Amniotic epithelial cell (primary cell): ENCODE measurements at regions not wholly inside any gene's neighbourhood (a gene's known extent, or its start where the extent isn't known, plus 50 kb on each side); places are given as distances from the start of the nearest gene placed in this dataset.

Source experiments
- DNase-seq: peaks from one replicate; pipeline ENCODE4 v3.0.0-alpha.2; 2010; ENCODE audit warnings: low read depth

- DNase-seq, result no peak
Measured at GRCh38 chr3:34247401-34247800, 449.0 kb downstream of the PDCD6IP start.

- no peak for DNase-seq
Measured at GRCh38 chr3:34248352-34248751, 449.9 kb downstream of the PDCD6IP start.

- no peak for DNase-seq
Measured at GRCh38 chr3:34254285-34254684, 455.9 kb downstream of the PDCD6IP start.

GRCh38 chr3:34256021-34256420 is 457.6 kb downstream of the PDCD6IP start:
- DNase-seq, result no peak

DNA sequence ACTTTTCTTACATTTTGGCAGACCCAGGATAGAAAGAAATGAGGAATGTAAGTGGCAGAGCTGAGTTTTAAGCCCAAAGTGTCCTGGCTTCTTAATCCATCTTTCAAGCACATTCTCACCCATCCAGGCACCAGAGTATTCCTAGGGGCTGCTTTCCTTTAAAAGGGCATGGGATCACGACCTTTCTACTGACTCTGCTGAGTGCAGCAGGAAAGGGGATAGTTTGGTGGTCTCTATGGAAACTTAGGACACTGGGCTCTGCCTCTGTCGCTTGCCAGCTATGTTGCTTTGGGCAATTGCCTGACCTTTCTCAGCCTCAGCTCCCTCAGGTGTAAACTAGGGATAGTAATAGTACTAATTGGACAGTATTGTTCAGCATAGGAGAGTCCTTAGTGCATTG is 458.4 kb downstream of the PDCD6IP start:
- DNase-seq, result no peak

GRCh38 chr3:34258271-34258998 is 460.0 kb downstream of the PDCD6IP start:
- DNase-seq, result no peak

GRCh38 chr3:34260271-34261000 is 462.0 kb downstream of the PDCD6IP start:
- DNase-seq, result no peak

GRCh38 chr3:34261001-34261385 is 462.6 kb downstream of the PDCD6IP start:
- no peak for DNase-seq

- no peak for DNase-seq
Measured at GRCh38 chr3:34263101-34263621, 464.7 kb downstream of the PDCD6IP start.

DNA sequence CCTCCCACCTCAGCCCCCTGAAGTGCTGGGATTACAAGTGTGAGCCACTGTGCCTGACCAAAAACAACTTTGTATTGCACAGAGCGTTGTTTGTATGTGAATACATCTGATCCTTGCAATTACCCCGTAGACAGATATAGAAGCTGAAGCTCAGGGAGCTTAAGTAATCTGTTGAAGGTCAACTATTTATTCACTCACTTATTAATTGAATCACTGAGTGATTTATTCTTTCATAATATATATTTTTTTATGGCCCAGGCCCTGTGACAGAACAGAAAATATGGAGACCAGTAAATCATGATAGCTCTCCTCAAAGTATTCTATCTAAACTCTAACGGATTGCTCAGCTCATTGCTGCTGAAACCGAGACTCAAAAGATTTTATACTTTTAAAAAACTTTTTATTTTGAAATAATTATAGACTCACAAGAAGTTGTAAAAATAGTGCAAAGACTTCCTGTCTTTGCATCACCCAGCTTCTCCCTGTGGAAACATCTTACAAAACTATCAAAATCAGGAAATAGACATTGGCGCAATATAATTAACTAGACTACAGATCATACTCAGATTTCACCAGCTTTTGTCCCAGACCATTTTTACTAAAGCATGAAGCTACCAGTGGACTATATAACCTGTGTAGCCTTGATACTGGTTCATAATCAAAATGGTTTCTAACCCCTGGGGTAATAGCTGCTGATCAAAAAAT is 466.1 kb downstream of the PDCD6IP start:
- no peak for DNase-seq

DNA sequence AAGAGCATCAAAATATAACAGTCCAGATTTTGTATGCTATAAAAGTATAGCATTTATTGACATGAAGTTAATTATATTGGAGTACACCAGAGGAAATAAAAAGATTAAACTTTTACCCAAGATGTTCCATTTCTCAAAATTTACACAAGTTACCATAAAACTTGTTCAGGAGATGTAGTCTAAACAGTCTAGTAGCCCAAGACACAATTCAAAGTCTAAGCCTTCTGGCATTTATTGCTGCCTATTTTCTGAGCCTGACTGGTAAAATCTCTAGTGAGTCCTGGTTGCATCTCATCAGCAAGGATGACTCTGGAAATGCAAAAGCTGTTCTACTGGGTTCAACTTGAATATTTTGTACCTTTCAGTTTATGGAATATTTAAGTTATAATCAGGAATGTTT is 468.7 kb downstream of the PDCD6IP start:
- DNase-seq, result no peak

DNA sequence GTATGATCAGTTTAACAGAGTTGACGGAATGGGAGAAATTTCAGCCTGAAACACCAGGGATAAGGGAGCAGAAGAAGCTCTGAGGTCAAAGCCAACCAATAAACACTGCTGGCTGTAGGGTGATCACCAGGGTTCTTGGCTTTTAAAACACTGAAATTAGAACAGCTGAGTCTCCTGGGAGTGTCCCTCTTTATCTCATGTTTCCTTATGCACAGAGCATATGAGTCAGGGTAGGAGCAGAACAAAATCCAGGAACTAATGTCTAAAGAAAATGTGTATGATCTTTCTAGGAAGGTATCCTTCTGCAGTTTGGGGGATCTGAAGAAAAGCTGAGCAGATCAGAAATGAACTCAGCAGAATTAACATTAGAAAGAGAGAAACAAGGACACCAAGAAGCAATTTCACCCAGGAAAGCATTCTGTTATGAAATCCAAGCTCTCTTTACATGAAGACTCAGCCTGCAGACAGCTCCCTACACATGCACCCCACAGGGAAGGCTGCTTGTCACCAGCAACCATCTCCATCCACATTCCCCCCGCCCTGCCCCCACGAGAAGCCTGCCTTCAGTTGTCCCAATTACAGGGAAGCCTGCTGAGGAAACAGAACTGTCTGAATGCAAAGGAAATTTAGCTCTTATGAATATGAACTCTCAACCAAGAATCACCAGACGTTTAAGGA is 469.7 kb downstream of the PDCD6IP start:
- no peak for DNase-seq

DNA sequence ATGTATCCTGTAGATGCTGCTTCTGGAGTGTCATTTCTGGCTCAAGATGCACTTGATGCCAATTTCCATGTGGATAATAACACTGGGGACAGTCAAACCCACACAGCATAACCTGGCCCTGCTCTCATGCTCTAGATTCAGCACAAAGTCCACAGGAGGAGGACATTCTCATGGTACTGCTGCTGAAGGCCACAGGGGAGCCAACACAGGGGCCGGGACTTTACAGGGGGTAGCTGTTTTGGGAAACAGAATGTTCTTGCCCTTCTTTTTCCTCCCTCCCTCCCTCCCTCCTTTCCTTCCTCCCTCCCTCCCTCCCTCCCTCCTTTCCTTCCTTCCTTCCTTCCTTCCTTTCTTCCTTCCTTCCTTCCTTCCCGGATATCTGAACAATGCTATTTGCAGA is 477.4 kb downstream of the PDCD6IP start:
- DNase-seq, result no peak

GRCh38 chr3:34276342-34276741 is 477.9 kb downstream of the PDCD6IP start:
- no peak for DNase-seq

GRCh38 chr3:34277110-34277509 is 478.7 kb downstream of the PDCD6IP start:
- no peak for DNase-seq

GRCh38 chr3:34279901-34280300 is 481.5 kb downstream of the PDCD6IP start:
- DNase-seq, result no peak

DNA sequence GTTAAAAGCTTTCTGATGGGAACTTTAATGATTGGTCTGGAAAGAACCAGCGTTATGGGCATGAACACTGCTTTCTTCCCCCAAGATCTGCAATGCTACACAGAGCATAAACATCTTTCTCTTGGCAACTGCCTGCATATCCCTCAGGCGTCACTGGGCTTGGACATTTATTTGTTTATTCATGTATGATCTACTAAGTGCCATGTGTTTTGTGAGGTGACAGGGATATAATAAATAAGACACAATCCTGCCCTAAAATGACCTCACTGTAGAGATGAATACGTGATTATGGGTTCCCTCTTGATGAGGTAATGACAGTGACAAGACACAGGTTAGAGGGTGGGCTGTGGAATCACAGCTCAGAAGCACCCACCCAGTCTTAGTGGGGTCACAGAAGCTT is 485.3 kb downstream of the PDCD6IP start:
- no peak for DNase-seq

- DNase-seq, result no peak
Measured at GRCh38 chr3:34284959-34285826, 486.8 kb downstream of the PDCD6IP start.

- DNase-seq, result no peak
Measured at GRCh38 chr3:34285827-34286188, 487.4 kb downstream of the PDCD6IP start.

DNA sequence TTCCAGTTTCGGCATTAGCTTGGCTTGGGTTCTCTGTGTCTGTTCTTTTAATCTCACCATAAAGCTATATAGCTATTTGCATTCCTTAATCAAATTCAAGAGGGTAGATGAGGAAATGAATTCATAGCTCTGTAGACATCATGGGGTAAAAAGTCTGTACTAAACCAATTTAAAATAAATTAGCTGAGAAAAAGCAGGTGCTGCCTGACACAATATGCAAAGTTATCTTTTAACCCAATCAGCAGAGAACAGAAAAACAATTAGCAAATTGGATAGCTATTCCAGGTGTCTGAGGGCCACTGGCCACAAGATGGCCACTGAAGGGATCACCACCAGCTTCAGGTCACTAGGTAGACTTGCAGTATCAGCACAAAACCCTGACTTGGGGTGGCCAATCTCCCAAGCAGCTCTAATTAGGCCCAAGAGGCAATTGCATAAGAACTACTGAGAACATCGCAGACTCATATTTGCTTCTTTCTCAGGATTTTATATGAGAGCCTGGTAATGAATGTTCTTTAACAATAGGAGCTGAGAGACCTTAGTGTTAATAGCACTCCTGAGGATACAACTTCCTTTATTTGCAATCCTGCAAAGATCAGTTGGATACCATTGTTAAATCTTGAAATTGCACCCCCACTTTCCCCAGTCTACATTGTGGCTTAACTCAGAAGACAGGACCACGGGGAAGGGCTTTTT is 494.3 kb downstream of the PDCD6IP start:
- no peak for DNase-seq

- no peak for DNase-seq
Measured at GRCh38 chr3:34294240-34294639, 495.8 kb downstream of the PDCD6IP start.
